NB4 (cell line): ENCODE measurements at regions not wholly inside any gene's neighbourhood (a gene's known extent, or its start where the extent isn't known, plus 50 kb on each side); places are given as distances from the start of the nearest gene placed in this dataset.

ENCODE experiments used
- CTCF ChIP-seq: IDR thresholded peaks from one replicate; pipeline ENCODE4 v1.5.1; 2012; ENCODE audit warnings: low read depth, low read length
- POLR2A ChIP-seq: IDR thresholded peaks from 2 replicates; pipeline ENCODE4 v1.6.1; 2011; ENCODE audit warnings: mild to moderate bottlenecking; ENCODE audit not compliant: insufficient read length; ENCODE audit errors: extremely low read depth

- TF ChIP-seq CTCF (no peak), POLR2A (no peak)
Measured at GRCh38 chr15:35299059-35299735, 214.1 kb upstream of the NANOGP8 start.
